ENCODE measurements at regions not wholly inside any gene's neighbourhood (a gene's known extent, or its start where the extent isn't known, plus 50 kb on each side); places are given as distances from the start of the nearest gene placed in this dataset.

- TF ChIP-seq EZH2phosphoT487 (IDR thresholded peaks at IDR 0.05; ENCODE audit: unreplicated experiment) (no peak), CTCF (conservative IDR thresholded peaks at IDR 0.05; ENCODE audit: low read depth in 2 of 2) (no peak), CREB1 (CRISPR knock-in tag; IDR thresholded peaks at IDR 0.05; ENCODE audit: low read depth) (no peak), REST (IDR thresholded peaks at IDR 0.05; ENCODE audit: unreplicated experiment) (peak; percentile 86), EZH2 (IDR thresholded peaks at IDR 0.05; ENCODE audit: low read depth, unreplicated experiment) (no peak), ZNF331 (CRISPR knock-in tag; IDR thresholded peaks at IDR 0.05; ENCODE audit: low read depth) (no peak), JUNB (IDR thresholded peaks at IDR 0.05; ENCODE audit: unreplicated experiment) (no peak), POLR2AphosphoS5 (IDR thresholded peaks at IDR 0.05; ENCODE audit: low read depth) (no peak), ZNF462 (CRISPR knock-in tag; IDR thresholded peaks at IDR 0.05) (no peak), NANOG (IDR thresholded peaks at IDR 0.05; ENCODE audit: borderline replicate concordance) (no peak), ETS1 (IDR thresholded peaks at IDR 0.05) (no peak), ZNF114 (CRISPR knock-in tag; IDR thresholded peaks at IDR 0.05) (no peak), STAT1 (IDR thresholded peaks at IDR 0.05; ENCODE audit: unreplicated experiment) (no peak)
Measured at GRCh38 chr1:50268049-50268448, 155.2 kb downstream of the DMRTA2 start.

Data from GM23338 (cell line).